K562 (cell line): ENCODE measurements at regions not wholly inside any gene's neighbourhood (a gene's known extent, or its start where the extent isn't known, plus 50 kb on each side); places are given as distances from the start of the nearest gene placed in this dataset.

Experiments used
- ATAC-seq: fragments of 200-7000 bp; cut with Tn5 transposase; 3 replicates; pipeline ENCODE4 v1.9.1; 2020; ENCODE audit warnings: moderate library complexity
- BruUV-seq: library from RNA; stranded (reverse); fragments of 400-500 nt; replicated peaks from 2 replicates; lab custom pipeline; 2021; lab: Mats Ljungman, UMichigan
- CTCF ChIA-PET: fragments of 300-600 bp; formaldehyde crosslinking; extraction: SDS; loops from one replicate; lab custom pipeline; 2021; ENCODE audit warnings: low intra/inter-chr PET ratio; lab: Yijun Ruan, JAX
- POLR2A ChIA-PET: fragments of 300-600, 350-650 bp; sonication (Branson Sonifier 250); formaldehyde crosslinking; extraction: SDS; loops from one replicate; lab custom pipeline; 2021; ENCODE audit warnings: antibody characterized with exemption, inconsistent platforms; lab: Yijun Ruan, JAX
- DNase-seq, 4 experiments: peaks; one replicate each; pipeline versions ENCODE4 v3.0.0 to v3.0.0-alpha.2; 2011 to 2018; ENCODE audit warnings: low spot score in 3 of 4, mixed read lengths in 3 of 4; ENCODE audit errors: extremely low read depth in 1 of 4
- FAIRE-seq: peaks from 2 replicates; lab custom pipeline; 2011; peaks lifted over from hg19 to GRCh38; lab: Jason Lieb, UNC
- H2AFZ ChIP-seq: 2 replicates; pipeline ENCODE4 v1.6.0; 2011; ENCODE audit warnings: low read depth, low read length, control low read depth, inconsistent platforms
- H3K27ac ChIP-seq: fragments of 200-600 bp; 3 replicates; pipeline ENCODE4 v1.8.0; 2011; ENCODE audit warnings: low read depth, mild to moderate bottlenecking, control low read depth, inconsistent platforms, low read length, moderate library complexity, mixed read lengths; ENCODE audit errors: extremely low read depth
- H3K27me3 ChIP-seq, 2 experiments: fragments of 300-600 bp in 1 of 2; 2 replicates in 1 of 2; 3 replicates in 1 of 2; pipeline versions ENCODE4 v1.6.0 to v1.8.0; 2011; ENCODE audit warnings: inconsistent platforms in 2 of 2, low read length in 2 of 2, mild to moderate bottlenecking in 1 of 2, mixed read lengths in 1 of 2, moderate library complexity in 1 of 2; ENCODE audit not compliant: control insufficient read depth in 2 of 2, insufficient read depth in 2 of 2
- H3K36me3 ChIP-seq: fragments of 300-600 bp; 3 replicates; pipeline ENCODE4 v1.8.0; 2011; ENCODE audit warnings: mild to moderate bottlenecking, low read length, inconsistent platforms; ENCODE audit not compliant: control insufficient read depth, insufficient read depth
- H3K4me1 ChIP-seq, 2 experiments: fragments of 200-600 bp in 1 of 2; replicated peaks in 1 of 2; 2 replicates in 1 of 2; 3 replicates in 1 of 2; pipeline versions ENCODE4 v1.5.1 to v1.8.0; 2011; ENCODE audit warnings: inconsistent platforms in 2 of 2, low read length in 2 of 2, mild to moderate bottlenecking in 1 of 2, mixed read lengths in 1 of 2, moderate library complexity in 1 of 2; ENCODE audit not compliant: control insufficient read depth in 2 of 2, insufficient read depth in 2 of 2
- H3K4me2 ChIP-seq: 2 replicates; pipeline ENCODE4 v1.6.1; 2011; ENCODE audit warnings: low read length, control low read depth, inconsistent platforms, mixed read lengths; ENCODE audit not compliant: insufficient read depth
- H3K4me3 ChIP-seq: fragments of 200-600 bp; sonication (generic), shearing (Covaris generic); 2 replicates; pipeline ENCODE4 v1.5.1; 2016; ENCODE audit warnings: control low read depth, inconsistent platforms
- H3K79me2 ChIP-seq: fragments of 200-600 bp; 3 replicates; pipeline ENCODE4 v1.8.0; 2011; ENCODE audit warnings: low read length, inconsistent platforms; ENCODE audit not compliant: control insufficient read depth, insufficient read depth
- H3K9ac ChIP-seq, 2 experiments: 2 replicates each; pipeline versions ENCODE4 v1.6.0 to v1.6.1; 2011; ENCODE audit warnings: low read depth in 2 of 2, low read length in 2 of 2, control low read depth in 1 of 2, inconsistent platforms in 1 of 2, mild to moderate bottlenecking in 1 of 2, mixed read lengths in 1 of 2; ENCODE audit not compliant: insufficient read depth in 1 of 2
- H3K9me1 ChIP-seq: one replicate; pipeline ENCODE4 v1.6.0; 2011; ENCODE audit warnings: inconsistent platforms, mild to moderate bottlenecking, low read length, moderate library complexity; ENCODE audit not compliant: control insufficient read depth, insufficient read depth
- H3K9me3 ChIP-seq: replicated peaks from 2 replicates; pipeline ENCODE4 v1.5.1; 2011; ENCODE audit warnings: low read depth, low read length, inconsistent platforms; ENCODE audit not compliant: control insufficient read depth, insufficient read depth
- H4K20me1 ChIP-seq: replicated peaks from 2 replicates; pipeline ENCODE4 v1.6.1; 2011; ENCODE audit warnings: low read length, inconsistent platforms, mixed read lengths; ENCODE audit not compliant: control insufficient read depth, insufficient read depth
- ETV5 ChIP-seq: sonication (generic); formaldehyde crosslinking; IDR thresholded peaks from 2 replicates; pipeline ENCODE4 v1.4.0; 2020; ENCODE audit warnings: low read depth, mild to moderate bottlenecking, missing genetic modification reagents
- POLR3A ChIP-seq: IDR thresholded peaks from 2 replicates; pipeline ENCODE4 v1.6.1; 2011; ENCODE audit warnings: borderline replicate concordance, mild to moderate bottlenecking, moderate library complexity; ENCODE audit not compliant: insufficient read length, insufficient read depth; ENCODE audit errors: extremely low read depth
- PRPF4 ChIP-seq: fragments of 200-400 bp; formaldehyde crosslinking; IDR thresholded peaks from one replicate; pipeline ENCODE4 v1.6.1; 2017; ENCODE audit warnings: low read length, low read depth, mild to moderate bottlenecking; ENCODE audit not compliant: insufficient read depth, poor library complexity, severe bottlenecking
- RAD21 ChIP-seq, 2 experiments: fragments of 250-450 bp in 1 of 2; fragments of 450-650 bp in 1 of 2; sonication (Bioruptor Pico) in 1 of 2; formaldehyde crosslinking in 1 of 2; IDR thresholded peaks in 1 of 2; conservative IDR thresholded peaks in 1 of 2; 2 replicates each; pipeline versions ENCODE4 v1.4.0 to v1.8.0; 2020 to 2022; ENCODE audit warnings: mild to moderate bottlenecking in 2 of 2, moderate library complexity in 1 of 2
- RBM22 ChIP-seq: fragments of 200-400 bp; formaldehyde crosslinking; IDR thresholded peaks from 2 replicates; pipeline ENCODE4 v1.6.1; 2018; ENCODE audit warnings: low read length, low read depth; ENCODE audit not compliant: poor library complexity, severe bottlenecking
- YBX1 ChIP-seq: fragments of 450-650 bp; IDR thresholded peaks from 2 replicates; pipeline ENCODE4 v1.7.1; 2016; ENCODE audit warnings: mild to moderate bottlenecking
- WGBS: fragments of 100-300 bp; shearing (Covaris generic); methylation state at CpG from one replicate; pipeline ENCODE4 v1.1.6; 2016; ENCODE audit warnings: low coverage, mixed read lengths; ENCODE audit not compliant: insufficient coverage; ENCODE audit errors: missing lambda C conversion rate; 5-methylcytosine and 5-hydroxymethylcytosine counted together
- in situ Hi-C: fragments of 300-500 bp; cut with MboI; formaldehyde crosslinking; loops from 4 replicates; pipeline ENCODE4 v1.15.0; 2018; ENCODE audit warnings: inconsistent platforms, mixed read lengths
- intact Hi-C: fragments of 100-400 bp; cut with micrococcal nuclease; formaldehyde crosslinking; loops from 2 replicates; pipeline ENCODE4 v1.14.2; 2022
- TF ChIP-seq, protein P1 (sequence below): fragments of 250-450 bp; sonication (Bioruptor Pico); IDR thresholded peaks from 2 replicates; pipeline ENCODE4 v1.5.0; 2021
- TF ChIP-seq, protein P2 (sequence below): fragments of 450-650 bp; formaldehyde crosslinking; IDR thresholded peaks from 2 replicates; pipeline ENCODE4 v1.4.0; 2020; ENCODE audit warnings: mild to moderate bottlenecking, moderate library complexity

DNA sequence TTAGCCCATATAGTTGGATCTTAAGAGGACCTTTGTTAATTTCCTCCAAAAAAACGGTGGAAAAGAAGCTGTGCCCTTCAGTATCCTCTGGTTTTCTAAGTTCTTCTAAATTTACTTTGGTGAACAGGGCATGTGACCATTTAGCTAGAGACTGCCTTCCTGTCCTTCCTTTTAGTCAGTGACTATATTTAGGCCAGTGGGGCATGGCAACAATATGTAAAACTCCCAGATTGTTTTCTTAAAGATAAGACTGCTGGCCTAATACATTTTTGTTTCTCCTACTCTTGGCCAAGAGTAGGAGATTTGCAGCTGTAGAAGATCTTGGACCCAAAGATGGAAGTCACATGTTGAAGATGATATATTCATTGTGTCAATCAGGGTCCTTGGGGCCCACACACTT lies 325.1 kb upstream of the DCN start:
- H3K9ac ChIP-seq: no peak overlapping the region
- no peaks in the 10 kb centered on the region for H3K9me1 ChIP-seq
- no peak for DNase-seq
- H3K79me2 ChIP-seq: no peaks in the 10 kb centered on the region
- H4K20me1 ChIP-seq: no peaks in the 10 kb centered on the region
- CTCF ChIA-PET: no interaction called here
- H3K9me3 ChIP-seq: no peaks in the 10 kb centered on the region; the same call in none of the 2 replicates
- no TSS peak for BruUV-seq
- whole genome bisulfite sequencing: 24% methylated on average over 1 of the region's 1 CpG
- POLR2A ChIA-PET: interaction anchor here (1.7 kb wide), 1 partner anchor 12 kb away, joined by 7 read pairs; no protein-coding TSS in a partner anchor
- ATAC-seq: no peak
- peaks cover 17% of the 10 kb centered on the region for H3K36me3 ChIP-seq
- in situ Hi-C loops (no loop called here), intact Hi-C loops (no loop called here)
- FAIRE-seq: no peak
- H2AFZ ChIP-seq: no peak overlapping the region
- H3K4me1 ChIP-seq: no peaks in the 10 kb centered on the region
- no peak overlapping the region for H3K4me2 ChIP-seq
- TF ChIP-seq, protein P1, sequence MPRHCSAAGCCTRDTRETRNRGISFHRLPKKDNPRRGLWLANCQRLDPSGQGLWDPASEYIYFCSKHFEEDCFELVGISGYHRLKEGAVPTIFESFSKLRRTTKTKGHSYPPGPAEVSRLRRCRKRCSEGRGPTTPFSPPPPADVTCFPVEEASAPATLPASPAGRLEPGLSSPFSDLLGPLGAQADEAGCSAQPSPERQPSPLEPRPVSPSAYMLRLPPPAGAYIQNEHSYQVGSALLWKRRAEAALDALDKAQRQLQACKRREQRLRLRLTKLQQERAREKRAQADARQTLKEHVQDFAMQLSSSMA (CRISPR knock-in tag): no peak
- TF ChIP-seq, protein P2, sequence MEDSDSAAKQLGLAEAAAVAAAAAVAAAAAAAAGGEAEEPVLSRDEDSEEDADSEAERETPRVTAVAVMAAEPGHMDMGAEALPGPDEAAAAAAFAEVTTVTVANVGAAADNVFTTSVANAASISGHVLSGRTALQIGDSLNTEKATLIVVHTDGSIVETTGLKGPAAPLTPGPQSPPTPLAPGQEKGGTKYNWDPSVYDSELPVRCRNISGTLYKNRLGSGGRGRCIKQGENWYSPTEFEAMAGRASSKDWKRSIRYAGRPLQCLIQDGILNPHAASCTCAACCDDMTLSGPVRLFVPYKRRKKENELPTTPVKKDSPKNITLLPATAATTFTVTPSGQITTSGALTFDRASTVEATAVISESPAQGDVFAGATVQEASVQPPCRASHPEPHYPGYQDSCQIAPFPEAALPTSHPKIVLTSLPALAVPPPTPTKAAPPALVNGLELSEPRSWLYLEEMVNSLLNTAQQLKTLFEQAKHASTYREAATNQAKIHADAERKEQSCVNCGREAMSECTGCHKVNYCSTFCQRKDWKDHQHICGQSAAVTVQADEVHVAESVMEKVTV (CRISPR knock-in tag): peak; percentile 12; the same call in 1 of the 2 replicates
- no peak overlapping the region for H3K4me3 ChIP-seq
- no peak overlapping the region for H3K27ac ChIP-seq
- no peaks in the 10 kb centered on the region for H3K27me3 ChIP-seq

DNA sequence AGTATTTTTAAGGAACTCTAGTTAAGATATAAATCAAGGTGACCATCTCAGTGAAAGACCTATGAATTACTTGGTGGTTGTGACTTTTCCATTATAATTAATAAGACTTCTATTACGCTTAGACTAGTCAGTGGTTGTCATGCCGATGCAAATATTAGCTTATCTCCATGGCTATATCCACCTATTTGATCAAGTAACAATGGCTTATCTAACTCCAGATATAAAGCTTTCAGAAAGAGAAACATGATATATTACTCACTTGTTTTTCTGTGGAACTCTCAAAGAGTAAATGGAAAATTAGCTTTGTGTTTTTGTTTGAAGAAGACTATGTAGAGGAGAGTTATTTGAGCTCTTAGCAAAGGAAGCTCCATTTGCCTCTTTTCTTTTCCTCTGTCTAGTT lies 323.8 kb upstream of the DCN start:
- Histone ChIP-seq H3K9ac (no peak overlapping the region), H3K36me3 (peaks cover 21% of the 10 kb centered on the region), H3K79me2 (no peaks in the 10 kb centered on the region)
- no peak for FAIRE-seq
- in situ Hi-C loops: no loop called here
- no peak for TF ChIP-seq PRPF4
- TF ChIP-seq RAD21 (CRISPR knock-in tag; conservative IDR thresholded peaks at IDR 0.05 in 1 of 2, IDR thresholded peaks at IDR 0.05 in 1 of 2): no peak
- no peak for TF ChIP-seq RBM22
- no peak for TF ChIP-seq YBX1
- no peak for TF ChIP-seq POLR3A
- no peak for TF ChIP-seq ETV5
- TF ChIP-seq, all 486 proteins: peak for 0
- POLR2A ChIA-PET: interaction anchor here (1.2 kb wide), 1 partner anchor 28 kb away, joined by 4 read pairs; no protein-coding TSS in a partner anchor
- Histone ChIP-seq H3K27ac (no peak overlapping the region), H3K4me2 (no peak overlapping the region), H3K4me3 (no peak overlapping the region), H3K4me1 (no peaks in the 10 kb centered on the region), H3K9me1 (no peaks in the 10 kb centered on the region), H4K20me1 (no peaks in the 10 kb centered on the region), H3K9me3 (no peaks in the 10 kb centered on the region; the same call in none of the 2 replicates), H3K27me3 (no peaks in the 10 kb centered on the region), H2AFZ (no peak overlapping the region)
- ATAC-seq (no peak), DNase-seq (no peak)
- intact Hi-C loops: no loop called here
- WGBS: 96% methylated on average over 2 of the region's 2 CpGs
- CTCF ChIA-PET: no interaction called here
- BruUV-seq: no TSS peak
